ENCODE measurements at regions not wholly inside any gene's neighbourhood (a gene's known extent, or its start where the extent isn't known, plus 50 kb on each side); places are given as distances from the start of the nearest gene placed in this dataset.

DNA sequence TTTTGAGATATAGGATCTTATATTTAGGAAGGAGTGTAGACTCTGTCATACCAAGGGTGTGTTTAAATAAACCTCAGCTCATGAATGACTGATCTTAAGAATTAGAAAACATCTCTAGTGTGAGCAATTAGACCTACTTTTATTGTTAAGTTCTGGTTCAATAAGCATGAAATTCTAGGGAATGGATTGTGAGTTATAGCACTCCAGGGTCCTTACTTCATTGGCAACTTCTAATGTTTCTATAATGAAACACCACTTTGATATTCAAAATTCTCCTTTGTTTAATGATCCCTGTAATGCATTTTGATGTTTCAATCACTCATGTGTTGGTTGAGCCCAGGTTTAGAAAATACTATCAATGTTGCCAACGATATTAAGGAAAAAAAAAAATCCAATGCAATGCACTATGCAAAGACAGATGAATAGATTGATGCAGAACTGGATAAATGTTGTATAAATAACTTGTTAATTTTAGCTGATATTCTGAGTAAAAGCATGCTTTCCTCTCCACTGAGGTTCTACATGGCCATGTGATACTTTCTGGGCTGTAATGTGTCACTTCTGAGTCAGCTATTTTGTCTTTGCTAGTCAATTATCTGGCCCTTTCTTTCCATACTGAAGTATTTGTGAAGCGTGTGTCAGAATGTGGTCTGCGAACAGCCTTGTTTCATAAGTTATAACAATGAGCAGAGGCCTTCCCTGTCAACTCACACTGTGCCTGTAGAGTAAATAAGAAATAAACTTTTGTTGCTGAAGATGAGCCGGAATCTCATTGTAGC is 1035.9 kb downstream of the PLOD2 start:
- TF ChIP-seq, protein P1, sequence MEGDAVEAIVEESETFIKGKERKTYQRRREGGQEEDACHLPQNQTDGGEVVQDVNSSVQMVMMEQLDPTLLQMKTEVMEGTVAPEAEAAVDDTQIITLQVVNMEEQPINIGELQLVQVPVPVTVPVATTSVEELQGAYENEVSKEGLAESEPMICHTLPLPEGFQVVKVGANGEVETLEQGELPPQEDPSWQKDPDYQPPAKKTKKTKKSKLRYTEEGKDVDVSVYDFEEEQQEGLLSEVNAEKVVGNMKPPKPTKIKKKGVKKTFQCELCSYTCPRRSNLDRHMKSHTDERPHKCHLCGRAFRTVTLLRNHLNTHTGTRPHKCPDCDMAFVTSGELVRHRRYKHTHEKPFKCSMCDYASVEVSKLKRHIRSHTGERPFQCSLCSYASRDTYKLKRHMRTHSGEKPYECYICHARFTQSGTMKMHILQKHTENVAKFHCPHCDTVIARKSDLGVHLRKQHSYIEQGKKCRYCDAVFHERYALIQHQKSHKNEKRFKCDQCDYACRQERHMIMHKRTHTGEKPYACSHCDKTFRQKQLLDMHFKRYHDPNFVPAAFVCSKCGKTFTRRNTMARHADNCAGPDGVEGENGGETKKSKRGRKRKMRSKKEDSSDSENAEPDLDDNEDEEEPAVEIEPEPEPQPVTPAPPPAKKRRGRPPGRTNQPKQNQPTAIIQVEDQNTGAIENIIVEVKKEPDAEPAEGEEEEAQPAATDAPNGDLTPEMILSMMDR (IDR thresholded peaks at IDR 0.05; ENCODE audit: low read depth, low read length, missing control alignments): no peak

DNA sequence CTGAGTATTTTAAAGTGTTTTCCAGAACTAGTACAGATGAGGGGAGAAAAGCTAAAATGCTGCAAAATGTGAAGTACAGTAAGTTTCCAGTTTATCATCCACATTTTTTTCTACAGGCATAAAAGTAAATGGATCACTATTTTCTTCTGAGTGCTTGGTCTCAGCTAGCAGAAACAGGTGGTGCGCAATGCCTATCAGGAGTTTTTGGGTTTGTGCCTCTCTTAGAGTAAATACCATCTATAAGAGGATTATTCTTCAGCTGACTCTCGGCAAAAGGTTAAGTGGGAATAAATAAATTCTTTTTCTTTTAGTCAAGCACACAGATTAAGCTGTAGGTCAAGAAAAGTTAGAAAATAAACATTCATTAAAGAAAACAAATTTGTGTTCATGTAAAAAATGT is 1027.7 kb downstream of the PLOD2 start:
- H3K36me3 ChIP-seq (replicated peaks): no peaks in the 10 kb centered on the region
- in situ Hi-C loops (cut with HindIII; ENCODE audit: low pct_ligation_motif_present, low sequenced_read_pairs): no loop called here
- DNase-seq: no peak
- no peaks in the 10 kb centered on the region for H3K27me3 ChIP-seq (replicated peaks)
- no peak overlapping the region for H3K4me3 ChIP-seq (ENCODE audit: low read depth, low read length)
- TF ChIP-seq, protein P1 (IDR thresholded peaks at IDR 0.05; ENCODE audit: low read depth, low read length, missing control alignments): no peak
- no peak overlapping the region for H3K27ac ChIP-seq

More for the DNA sequence above, 1035.9 kb downstream of the PLOD2 start:
- in situ Hi-C loops (cut with HindIII; ENCODE audit: low pct_ligation_motif_present, low sequenced_read_pairs): no loop called here
- no peak overlapping the region for H3K4me3 ChIP-seq (ENCODE audit: low read depth, low read length)
- peak; percentile 4 for DNase-seq
- no peaks in the 10 kb centered on the region for H3K27me3 ChIP-seq (replicated peaks)
- no peak overlapping the region for H3K27ac ChIP-seq
- no peaks in the 10 kb centered on the region for H3K36me3 ChIP-seq (replicated peaks)

DNA sequence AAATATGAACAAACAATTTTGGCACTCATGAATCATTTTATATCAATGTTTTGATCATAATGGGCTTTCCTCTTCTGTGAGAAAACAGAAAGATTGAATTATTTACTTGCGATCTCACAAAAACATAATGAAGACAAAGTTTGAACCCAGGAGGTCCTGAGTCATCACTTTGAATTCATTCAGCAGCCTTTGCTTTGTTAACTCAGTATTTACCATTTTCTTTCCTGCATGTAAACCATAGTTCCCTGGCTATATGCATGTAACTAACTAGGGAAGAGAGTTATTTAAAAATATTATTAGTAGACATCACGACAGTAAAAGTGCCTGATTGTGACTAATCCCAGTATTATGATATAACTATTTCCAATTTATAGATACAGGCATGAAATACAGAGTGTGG is 1026.2 kb downstream of the PLOD2 start:
- H3K27me3 ChIP-seq (replicated peaks): no peaks in the 10 kb centered on the region
- no peak for DNase-seq
- in situ Hi-C loops (cut with HindIII; ENCODE audit: low pct_ligation_motif_present, low sequenced_read_pairs): no loop called here
- H3K4me3 ChIP-seq (ENCODE audit: low read depth, low read length): no peak overlapping the region
- no peak overlapping the region for H3K27ac ChIP-seq
- TF ChIP-seq, protein P1 (IDR thresholded peaks at IDR 0.05; ENCODE audit: low read depth, low read length, missing control alignments): no peak
- no peaks in the 10 kb centered on the region for H3K36me3 ChIP-seq (replicated peaks)

DNA sequence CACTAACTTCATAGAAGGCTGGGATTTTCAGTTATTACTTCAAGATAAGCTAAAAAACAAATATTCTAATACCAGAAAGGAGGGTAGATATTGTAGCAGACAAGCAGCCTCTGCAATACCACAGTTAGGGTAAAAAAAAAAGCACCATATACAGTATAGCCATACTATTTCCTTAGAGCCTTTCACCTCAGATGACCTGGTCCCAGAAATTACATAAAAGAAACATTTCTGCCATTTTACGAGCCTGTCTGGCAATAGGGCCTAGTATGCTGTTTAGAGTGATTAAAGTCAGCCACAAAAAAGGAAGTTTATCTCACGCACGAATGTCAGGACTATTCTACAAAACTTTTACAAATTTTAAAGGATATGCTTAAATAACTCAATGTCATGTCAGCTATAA is 1016.6 kb downstream of the PLOD2 start:
- H3K27me3 ChIP-seq (replicated peaks): no peaks in the 10 kb centered on the region
- no peak for DNase-seq
- in situ Hi-C loops (cut with HindIII; ENCODE audit: low pct_ligation_motif_present, low sequenced_read_pairs): no loop called here
- H3K4me3 ChIP-seq (ENCODE audit: low read depth, low read length): no peak overlapping the region
- no peak overlapping the region for H3K27ac ChIP-seq
- TF ChIP-seq, protein P1 (IDR thresholded peaks at IDR 0.05; ENCODE audit: low read depth, low read length, missing control alignments): no peak
- H3K36me3 ChIP-seq (replicated peaks): no peaks in the 10 kb centered on the region

DNA sequence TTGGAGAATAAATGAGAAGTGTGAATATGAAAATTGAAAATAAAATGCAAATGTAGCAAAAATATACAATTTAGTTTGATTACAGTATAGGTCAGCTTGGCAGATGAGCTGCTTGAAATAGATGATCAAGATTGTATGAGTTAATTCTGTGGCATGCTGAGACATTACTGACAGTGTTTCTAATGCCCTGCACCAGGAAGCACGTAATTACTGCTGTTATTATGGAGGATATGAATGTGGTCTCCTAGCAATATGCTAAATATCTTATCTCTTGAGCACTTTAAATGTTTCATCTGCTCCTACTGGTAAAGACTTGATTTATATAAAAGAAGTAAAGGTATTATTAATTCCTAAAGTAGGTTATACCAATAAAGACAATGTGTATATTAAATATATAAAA is 1015.5 kb downstream of the PLOD2 start:
- H3K36me3 ChIP-seq (replicated peaks): no peaks in the 10 kb centered on the region
- TF ChIP-seq, protein P1 (IDR thresholded peaks at IDR 0.05; ENCODE audit: low read depth, low read length, missing control alignments): no peak
- in situ Hi-C loops (cut with HindIII; ENCODE audit: low pct_ligation_motif_present, low sequenced_read_pairs): no loop called here
- peak; percentile 5 for DNase-seq
- no peak overlapping the region for H3K4me3 ChIP-seq (ENCODE audit: low read depth, low read length)
- no peak overlapping the region for H3K27ac ChIP-seq
- H3K27me3 ChIP-seq (replicated peaks): no peaks in the 10 kb centered on the region

DNA sequence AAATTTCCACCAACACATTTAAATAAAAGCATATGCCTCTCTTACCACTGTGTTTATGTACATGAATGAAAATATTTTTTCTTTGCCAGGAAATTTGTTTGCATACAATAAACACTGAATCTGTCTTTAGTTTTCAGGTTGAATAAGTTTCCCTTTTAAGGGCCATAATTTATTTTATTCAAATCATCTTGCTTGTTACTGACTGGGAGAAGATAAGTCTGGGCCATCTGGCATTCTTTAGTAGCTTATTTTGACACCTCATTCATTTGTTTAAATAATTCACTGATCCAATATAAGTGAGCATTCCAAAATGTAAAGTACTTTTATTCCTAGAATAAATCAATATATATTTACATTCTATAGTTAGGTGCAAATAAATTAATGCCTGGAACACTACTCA is 1001.3 kb downstream of the PLOD2 start:
- in situ Hi-C loops (cut with HindIII; ENCODE audit: low pct_ligation_motif_present, low sequenced_read_pairs): no loop called here
- no peaks in the 10 kb centered on the region for H3K27me3 ChIP-seq (replicated peaks)
- H3K27ac ChIP-seq: no peak overlapping the region
- TF ChIP-seq, protein P1 (IDR thresholded peaks at IDR 0.05; ENCODE audit: low read depth, low read length, missing control alignments): no peak
- no peak overlapping the region for H3K4me3 ChIP-seq (ENCODE audit: low read depth, low read length)
- no peaks in the 10 kb centered on the region for H3K36me3 ChIP-seq (replicated peaks)
- no peak for DNase-seq
